ENCODE measurements at regions not wholly inside any gene's neighbourhood (a gene's known extent, or its start where the extent isn't known, plus 50 kb on each side); places are given as distances from the start of the nearest gene placed in this dataset.

GRCh38 chr2:226609366-226609765 lies 190.3 kb downstream of the IRS1 start:
- H3K36me3 ChIP-seq (ENCODE audit: low read depth) = no peaks in the 10 kb centered on the region
- intact Hi-C loops (cut with DNase I, micrococcal nuclease) = no loop called here
- TF ChIP-seq, protein P1, sequence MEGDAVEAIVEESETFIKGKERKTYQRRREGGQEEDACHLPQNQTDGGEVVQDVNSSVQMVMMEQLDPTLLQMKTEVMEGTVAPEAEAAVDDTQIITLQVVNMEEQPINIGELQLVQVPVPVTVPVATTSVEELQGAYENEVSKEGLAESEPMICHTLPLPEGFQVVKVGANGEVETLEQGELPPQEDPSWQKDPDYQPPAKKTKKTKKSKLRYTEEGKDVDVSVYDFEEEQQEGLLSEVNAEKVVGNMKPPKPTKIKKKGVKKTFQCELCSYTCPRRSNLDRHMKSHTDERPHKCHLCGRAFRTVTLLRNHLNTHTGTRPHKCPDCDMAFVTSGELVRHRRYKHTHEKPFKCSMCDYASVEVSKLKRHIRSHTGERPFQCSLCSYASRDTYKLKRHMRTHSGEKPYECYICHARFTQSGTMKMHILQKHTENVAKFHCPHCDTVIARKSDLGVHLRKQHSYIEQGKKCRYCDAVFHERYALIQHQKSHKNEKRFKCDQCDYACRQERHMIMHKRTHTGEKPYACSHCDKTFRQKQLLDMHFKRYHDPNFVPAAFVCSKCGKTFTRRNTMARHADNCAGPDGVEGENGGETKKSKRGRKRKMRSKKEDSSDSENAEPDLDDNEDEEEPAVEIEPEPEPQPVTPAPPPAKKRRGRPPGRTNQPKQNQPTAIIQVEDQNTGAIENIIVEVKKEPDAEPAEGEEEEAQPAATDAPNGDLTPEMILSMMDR (IDR thresholded peaks at IDR 0.05) = no peak
- no peak overlapping the region for H3K4me3 ChIP-seq
- H3K4me1 ChIP-seq (ENCODE audit: low read depth) = no peaks in the 10 kb centered on the region
- no peak for ATAC-seq
- H3K9me3 ChIP-seq = no peaks in the 10 kb centered on the region
- DNase-seq = no peak

GRCh38 chr2:226608451-226608850 lies 191.2 kb downstream of the IRS1 start:
- DNase-seq (no peak), ATAC-seq (no peak)
- Histone ChIP-seq H3K4me3 (no peak overlapping the region), H3K36me3 (ENCODE audit: low read depth) (no peaks in the 10 kb centered on the region), H3K4me1 (ENCODE audit: low read depth) (no peaks in the 10 kb centered on the region), H3K9me3 (no peaks in the 10 kb centered on the region)
- TF ChIP-seq, protein P1 (IDR thresholded peaks at IDR 0.05) = no peak
- intact Hi-C loops (cut with DNase I, micrococcal nuclease) = no loop called here

GRCh38 chr2:226607379-226607778 lies 192.2 kb downstream of the IRS1 start:
- H3K4me1 ChIP-seq (ENCODE audit: low read depth) = no peaks in the 10 kb centered on the region
- H3K4me3 ChIP-seq = no peak overlapping the region
- DNase-seq = no peak
- no peaks in the 10 kb centered on the region for H3K9me3 ChIP-seq
- TF ChIP-seq, protein P1 (IDR thresholded peaks at IDR 0.05) = no peak
- ATAC-seq = no peak
- intact Hi-C loops (cut with DNase I, micrococcal nuclease) = no loop called here
- H3K36me3 ChIP-seq (ENCODE audit: low read depth) = no peaks in the 10 kb centered on the region

DNA sequence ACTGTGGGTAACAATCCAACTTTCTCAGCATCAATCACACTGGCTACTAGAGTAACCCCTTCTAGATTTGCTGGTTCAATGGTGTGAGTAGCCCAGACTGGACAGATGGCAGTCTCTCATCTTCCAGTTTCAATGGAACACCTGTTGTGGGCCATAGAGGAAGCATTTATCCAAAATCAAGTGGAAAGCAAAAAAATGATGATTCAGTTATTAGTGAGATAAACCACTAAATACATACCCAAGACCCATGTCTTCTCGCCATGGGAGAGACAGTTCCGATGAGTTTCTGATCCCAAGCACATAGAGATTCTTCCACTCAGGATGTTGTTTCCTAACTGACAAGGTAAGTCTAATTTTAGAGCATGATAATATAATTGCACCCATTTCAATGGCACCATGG lies 194.0 kb downstream of the IRS1 start:
- ATAC-seq (no peak), DNase-seq (no peak)
- Histone ChIP-seq H3K36me3 (ENCODE audit: low read depth) (no peaks in the 10 kb centered on the region), H3K4me1 (ENCODE audit: low read depth) (no peaks in the 10 kb centered on the region), H3K9me3 (no peaks in the 10 kb centered on the region), H3K4me3 (no peak overlapping the region)
- TF ChIP-seq, protein P1 (IDR thresholded peaks at IDR 0.05) = no peak
- intact Hi-C loops (cut with DNase I, micrococcal nuclease) = no loop called here

DNA sequence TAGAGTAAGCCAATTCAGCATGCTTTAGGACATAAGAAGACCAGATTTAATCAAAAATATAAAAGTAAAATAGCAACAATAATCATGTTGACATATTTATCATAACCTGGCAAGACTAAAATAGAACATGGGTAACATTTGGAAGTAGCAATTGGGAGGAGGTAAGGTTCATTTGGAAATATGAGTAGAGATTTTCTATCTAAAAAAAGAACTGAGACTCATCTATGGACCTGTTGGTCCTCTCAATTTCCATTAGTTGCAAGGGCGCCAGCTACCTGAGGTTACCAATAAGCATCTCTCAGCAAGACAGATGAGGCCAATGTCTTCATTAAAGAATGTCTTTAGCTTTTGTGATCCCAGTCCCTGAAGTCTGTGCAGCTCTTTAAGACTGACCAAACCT lies 196.0 kb downstream of the IRS1 start:
- Histone ChIP-seq H3K9me3 (no peaks in the 10 kb centered on the region), H3K4me1 (ENCODE audit: low read depth) (no peaks in the 10 kb centered on the region), H3K36me3 (ENCODE audit: low read depth) (no peaks in the 10 kb centered on the region), H3K4me3 (no peak overlapping the region)
- DNase-seq = no peak
- intact Hi-C loops (cut with DNase I, micrococcal nuclease) = no loop called here
- TF ChIP-seq, protein P1 (IDR thresholded peaks at IDR 0.05) = no peak
- ATAC-seq = no peak
